Kidney (tissue), 13 donors: ENCODE measurements at regions not wholly inside any gene's neighbourhood (a gene's known extent, or its start where the extent isn't known, plus 50 kb on each side); places are given as distances from the start of the nearest gene placed in this dataset.

Experiments
- DNase-seq, 5 donors: peaks; one replicate each; pipeline ENCODE4 v3.0.0-alpha.2; 2013 to 2020
- FAIRE-seq: peaks from 2 replicates; lab custom pipeline; 2012; peaks lifted over from hg19 to GRCh38; lab: Jason Lieb, UNC
- H3K27ac ChIP-seq, 2 donors: one replicate each; pipeline ENCODE4 v1.7.0; 2013; ENCODE audit warnings: low read depth in 2 of 2, low read length in 2 of 2, inconsistent platforms in 1 of 2
- H3K27me3 ChIP-seq: one replicate; pipeline ENCODE4 v1.7.1; 2013; ENCODE audit warnings: low read length, inconsistent platforms; ENCODE audit not compliant: control insufficient read depth, insufficient read depth
- H3K36me3 ChIP-seq, 3 donors: one replicate each; pipeline versions ENCODE4 v1.7.0 to v1.7.1; 2013; ENCODE audit warnings: low read length in 3 of 3, control low read depth in 1 of 3, inconsistent platforms in 1 of 3; ENCODE audit not compliant: insufficient read depth in 3 of 3, control insufficient read depth in 2 of 3
- H3K4me1 ChIP-seq, 3 donors: one replicate each; pipeline versions ENCODE4 v1.7.0 to v1.7.1; 2013; ENCODE audit warnings: low read length in 3 of 3, inconsistent platforms in 1 of 3, low read depth in 1 of 3; ENCODE audit not compliant: control insufficient read depth in 2 of 3, insufficient read depth in 2 of 3
- H3K4me3 ChIP-seq, 3 donors: one replicate each; pipeline versions ENCODE4 v1.7.0 to v1.8.1; 2013; ENCODE audit warnings: low read length in 3 of 3, control low read depth in 1 of 3, inconsistent platforms in 1 of 3
- H3K9ac ChIP-seq, 3 donors: one replicate each; pipeline versions ENCODE4 v1.7.0 to v1.7.1; 2013; ENCODE audit warnings: low read length in 3 of 3, control low read depth in 1 of 3, inconsistent platforms in 1 of 3
- H3K9me3 ChIP-seq, 3 donors: one replicate each; pipeline versions ENCODE4 v1.7.0 to v1.7.1; 2013; ENCODE audit warnings: low read length in 3 of 3, control low read depth in 1 of 3, inconsistent platforms in 1 of 3; ENCODE audit not compliant: control insufficient read depth in 2 of 3, insufficient read depth in 1 of 3
- intact Hi-C: fragments of 100-400 bp; cut with DNase I; formaldehyde crosslinking; loops from one replicate; pipeline ENCODE4 v1.11.1; 2022
- TF ChIP-seq, protein P1 (sequence below): IDR thresholded peaks from 3 replicates; pipeline ENCODE4 v1.5.1; 2012; ENCODE audit warnings: mild to moderate bottlenecking, moderate library complexity, borderline replicate concordance; ENCODE audit not compliant: insufficient read depth; ENCODE audit errors: extremely low read depth
- donor health status: control.
- donor health status: control.
- donor health status: control.
- donor health status: control.
- donor health status: control.
- donor health status: DM: yes; HTN: yes; CAD: no.
- donor health status: Normal renal cell carcinoma (clear cell type).

GRCh38 chr4:1463927-1464540 is 57.8 kb upstream of the NKX1-1 start:
- peaks cover 7% of the 10 kb centered on the region for H3K27me3 ChIP-seq
- FAIRE-seq = no peak

GRCh38 chr4:1463088-1463926 is 57.1 kb upstream of the NKX1-1 start:
- intact Hi-C loops = no loop called here
- FAIRE-seq (no peak), DNase-seq (peak; percentile 64 to 78 (median 70))
- no peaks in the 10 kb centered on the region for H3K36me3 ChIP-seq
- H3K4me1 ChIP-seq = no peaks in the 10 kb centered on the region
- TF ChIP-seq, protein P1, sequence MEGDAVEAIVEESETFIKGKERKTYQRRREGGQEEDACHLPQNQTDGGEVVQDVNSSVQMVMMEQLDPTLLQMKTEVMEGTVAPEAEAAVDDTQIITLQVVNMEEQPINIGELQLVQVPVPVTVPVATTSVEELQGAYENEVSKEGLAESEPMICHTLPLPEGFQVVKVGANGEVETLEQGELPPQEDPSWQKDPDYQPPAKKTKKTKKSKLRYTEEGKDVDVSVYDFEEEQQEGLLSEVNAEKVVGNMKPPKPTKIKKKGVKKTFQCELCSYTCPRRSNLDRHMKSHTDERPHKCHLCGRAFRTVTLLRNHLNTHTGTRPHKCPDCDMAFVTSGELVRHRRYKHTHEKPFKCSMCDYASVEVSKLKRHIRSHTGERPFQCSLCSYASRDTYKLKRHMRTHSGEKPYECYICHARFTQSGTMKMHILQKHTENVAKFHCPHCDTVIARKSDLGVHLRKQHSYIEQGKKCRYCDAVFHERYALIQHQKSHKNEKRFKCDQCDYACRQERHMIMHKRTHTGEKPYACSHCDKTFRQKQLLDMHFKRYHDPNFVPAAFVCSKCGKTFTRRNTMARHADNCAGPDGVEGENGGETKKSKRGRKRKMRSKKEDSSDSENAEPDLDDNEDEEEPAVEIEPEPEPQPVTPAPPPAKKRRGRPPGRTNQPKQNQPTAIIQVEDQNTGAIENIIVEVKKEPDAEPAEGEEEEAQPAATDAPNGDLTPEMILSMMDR = no peak
- H3K27me3 ChIP-seq = peaks cover 8% of the 10 kb centered on the region
- no peak overlapping the region for H3K9ac ChIP-seq
- peaks cover 0 to 6% (median 0%) of the 10 kb centered on the region in 3 donors for H3K9me3 ChIP-seq
- no peak overlapping the region for H3K4me3 ChIP-seq
- H3K27ac ChIP-seq = no peak overlapping the region

More at GRCh38 chr4:1463927-1464540, 57.8 kb upstream of the NKX1-1 start:
- Histone ChIP-seq H3K36me3 (no peaks in the 10 kb centered on the region), H3K4me3 (no peak overlapping the region), H3K27ac (no peak overlapping the region), H3K9ac (no peak overlapping the region), H3K4me1 (no peaks in the 10 kb centered on the region), H3K9me3 (peaks cover 0 to 7% (median 3%) of the 10 kb centered on the region in 3 donors)
- no peak for DNase-seq
- TF ChIP-seq, protein P1 = no peak
- intact Hi-C loops = no loop called here

DNA sequence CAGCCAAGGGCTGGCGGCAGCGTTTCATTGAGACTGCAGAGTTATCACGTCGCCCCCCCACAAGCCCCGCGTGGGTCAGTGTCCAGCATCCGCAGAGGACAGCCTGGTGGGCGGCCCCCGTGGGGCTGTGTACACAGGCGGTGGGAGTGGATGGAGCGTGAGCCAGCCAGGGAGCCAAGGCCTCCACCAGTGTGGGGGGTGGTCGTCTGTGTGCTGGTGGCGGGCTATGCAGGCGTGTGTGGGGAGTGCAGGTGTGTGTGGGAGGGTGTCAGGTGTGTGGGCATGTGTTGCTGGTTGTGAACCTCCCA is 56.5 kb upstream of the NKX1-1 start:
- no peak for FAIRE-seq
- Histone ChIP-seq H3K4me3 (no peak overlapping the region), H3K36me3 (no peaks in the 10 kb centered on the region), H3K9me3 (peaks cover 0 to 2% (median 0%) of the 10 kb centered on the region in 3 donors), H3K27me3 (peaks cover 10% of the 10 kb centered on the region), H3K9ac (no peak overlapping the region), H3K27ac (no peak overlapping the region), H3K4me1 (no peaks in the 10 kb centered on the region)
- intact Hi-C loops = no loop called here
- no peak for DNase-seq
- TF ChIP-seq, protein P1 = no peak
